H9 (cell line): ENCODE measurements at regions not wholly inside any gene's neighbourhood (a gene's known extent, or its start where the extent isn't known, plus 50 kb on each side); places are given as distances from the start of the nearest gene placed in this dataset.

Source experiments
- DNase-seq: peaks from one replicate; pipeline ENCODE4 v3.0.0-alpha.2; 2017
- H2AFZ ChIP-seq: one replicate; pipeline ENCODE4 v1.6.1; 2013; ENCODE audit warnings: mild to moderate bottlenecking, low read length, control low read depth, moderate library complexity
- H2AK5ac ChIP-seq: 2 replicates; pipeline ENCODE4 v1.6.1; 2013; ENCODE audit warnings: low read length, control low read depth, mixed read lengths; ENCODE audit not compliant: insufficient read length
- H2BK120ac ChIP-seq: one replicate; pipeline ENCODE4 v1.6.1; 2013; ENCODE audit warnings: low read depth, mild to moderate bottlenecking, low read length, control low read depth, inconsistent platforms; ENCODE audit not compliant: poor library complexity, severe bottlenecking
- H2BK12ac ChIP-seq: 2 replicates; pipeline ENCODE4 v1.6.1; 2013; ENCODE audit warnings: low read length, control low read depth, mixed read lengths, low read depth; ENCODE audit not compliant: insufficient read length
- H2BK15ac ChIP-seq: 2 replicates; pipeline ENCODE4 v1.6.1; 2013; ENCODE audit warnings: low read depth, low read length, control low read depth
- H2BK20ac ChIP-seq: one replicate; pipeline ENCODE4 v1.6.1; 2013; ENCODE audit warnings: low read depth, mild to moderate bottlenecking, low read length, control low read depth, inconsistent platforms; ENCODE audit not compliant: poor library complexity, severe bottlenecking
- H2BK5ac ChIP-seq: 2 replicates; pipeline ENCODE4 v1.6.1; 2013; ENCODE audit warnings: low read length, control low read depth, mixed read lengths; ENCODE audit not compliant: insufficient read length
- H3K14ac ChIP-seq: 2 replicates; pipeline ENCODE4 v1.6.1; 2013; ENCODE audit warnings: low read length, control low read depth; ENCODE audit not compliant: insufficient read depth
- H3K18ac ChIP-seq: 2 replicates; pipeline ENCODE4 v1.6.1; 2013; ENCODE audit warnings: low read depth, mild to moderate bottlenecking, mixed read lengths, low read length, control low read depth; ENCODE audit not compliant: insufficient read length
- H3K23ac ChIP-seq: 2 replicates; pipeline ENCODE4 v1.6.1; 2013; ENCODE audit warnings: low read length, control low read depth, mixed read lengths, low read depth; ENCODE audit not compliant: insufficient read length
- H3K23me2 ChIP-seq: 2 replicates; pipeline ENCODE4 v1.6.1; 2013; ENCODE audit warnings: low read depth, mild to moderate bottlenecking, mixed read lengths, low read length, control low read depth; ENCODE audit not compliant: insufficient read length, poor library complexity, severe bottlenecking
- H3K27ac ChIP-seq: 2 replicates; pipeline ENCODE4 v1.5.1; 2013; ENCODE audit warnings: low read length, control low read depth, mixed read lengths, low read depth; ENCODE audit not compliant: insufficient read length
- H3K27me3 ChIP-seq: 2 replicates; pipeline ENCODE4 v1.6.1; 2013; ENCODE audit warnings: low read length, control low read depth, inconsistent platforms; ENCODE audit not compliant: insufficient read depth
- H3K4ac ChIP-seq: 2 replicates; pipeline ENCODE4 v1.6.1; 2013; ENCODE audit warnings: low read depth, mild to moderate bottlenecking, control low read depth, inconsistent platforms, low read length, moderate library complexity
- H3K4me1 ChIP-seq: 2 replicates; pipeline ENCODE4 v1.6.1; 2013; ENCODE audit warnings: low read length, control low read depth, inconsistent platforms; ENCODE audit not compliant: insufficient read depth
- H3K4me2 ChIP-seq: 2 replicates; pipeline ENCODE4 v1.6.1; 2013; ENCODE audit warnings: low read length, control low read depth, mixed read lengths; ENCODE audit not compliant: insufficient read length, insufficient read depth
- H3K56ac ChIP-seq: 2 replicates; pipeline ENCODE4 v1.6.1; 2013; ENCODE audit warnings: low read depth, mild to moderate bottlenecking, mixed read lengths, low read length, control low read depth; ENCODE audit not compliant: insufficient read length
- H3K79me1 ChIP-seq: 2 replicates; pipeline ENCODE4 v1.6.1; 2013; ENCODE audit warnings: low read depth, mild to moderate bottlenecking, moderate library complexity, low read length, control low read depth, inconsistent platforms; ENCODE audit not compliant: insufficient read depth, poor library complexity, severe bottlenecking
- H3K79me2 ChIP-seq: 2 replicates; pipeline ENCODE4 v1.6.1; 2013; ENCODE audit warnings: low read length, control low read depth, inconsistent platforms; ENCODE audit not compliant: insufficient read depth
- H3K9ac ChIP-seq: 2 replicates; pipeline ENCODE4 v1.6.1; 2013; ENCODE audit warnings: low read length, control low read depth, mixed read lengths; ENCODE audit not compliant: insufficient read length; ENCODE audit errors: extremely low read depth
- H3K9me3 ChIP-seq: one replicate; pipeline ENCODE4 v1.6.1; 2013; ENCODE audit warnings: low read depth, low read length, inconsistent platforms; ENCODE audit not compliant: control insufficient read depth
- H3T11ph ChIP-seq: one replicate; pipeline ENCODE4 v1.6.1; 2013; ENCODE audit warnings: mild to moderate bottlenecking, low read length, control low read depth, inconsistent platforms
- H4K20me1 ChIP-seq: one replicate; pipeline ENCODE4 v1.6.1; 2013; ENCODE audit not compliant: control insufficient read depth, insufficient read length, insufficient read depth
- H4K5ac ChIP-seq: 2 replicates; pipeline ENCODE4 v1.6.1; 2013; ENCODE audit warnings: low read depth, mild to moderate bottlenecking, mixed read lengths, low read length, control low read depth; ENCODE audit not compliant: insufficient read length
- H4K8ac ChIP-seq: replicated peaks from 2 replicates; pipeline ENCODE4 v1.6.1; 2013; ENCODE audit warnings: low read length, control low read depth, mixed read lengths, low read depth; ENCODE audit not compliant: insufficient read length
- H4K91ac ChIP-seq: 2 replicates; pipeline ENCODE4 v1.6.1; 2013; ENCODE audit warnings: low read depth, mild to moderate bottlenecking, moderate library complexity, mixed read lengths, low read length, control low read depth; ENCODE audit not compliant: insufficient read length
- H3K27ac Mint-ChIP-seq, 3 experiments: 2 replicates in 2 of 3; 3 replicates in 1 of 3; pipeline ENCODE4 v1.8.0; 2020 to 2021; ENCODE audit warnings: mixed read lengths in 3 of 3, mild to moderate bottlenecking in 1 of 3, moderate library complexity in 1 of 3
- H3K27me3 Mint-ChIP-seq: 2 replicates; pipeline ENCODE4 v1.8.0; 2021; ENCODE audit warnings: low read depth, mild to moderate bottlenecking, moderate library complexity, mixed read lengths
- H3K36me3 Mint-ChIP-seq, 3 experiments: 2 replicates in 2 of 3; 3 replicates in 1 of 3; pipeline ENCODE4 v1.8.0; 2020 to 2021; ENCODE audit warnings: low read depth in 3 of 3, mixed read lengths in 3 of 3; ENCODE audit not compliant: insufficient read depth in 1 of 3
- H3K4me1 Mint-ChIP-seq, 2 experiments: 2 replicates each; pipeline ENCODE4 v1.8.0; 2020; ENCODE audit warnings: mixed read lengths in 2 of 2
- H3K4me3 Mint-ChIP-seq, 2 experiments: 2 replicates in 1 of 2; 3 replicates in 1 of 2; pipeline ENCODE4 v1.8.0; 2020 to 2021; ENCODE audit warnings: mild to moderate bottlenecking in 2 of 2, mixed read lengths in 2 of 2, moderate library complexity in 1 of 2
- H3K9me3 Mint-ChIP-seq, 2 experiments: 2 replicates in 1 of 2; 3 replicates in 1 of 2; pipeline ENCODE4 v1.8.0; 2020; ENCODE audit warnings: mild to moderate bottlenecking in 2 of 2, mixed read lengths in 2 of 2, moderate library complexity in 1 of 2
- WGBS: extraction: QIAGEN DNeasy Blood & Tissue Kit; methylation state at CpG from one replicate; pipeline ENCODE4 v1.1.7; 2013; ENCODE audit warnings: missing lambda C conversion rate, low lambda C conversion rate, mixed read lengths; ENCODE audit not compliant: insufficient read length; ENCODE audit errors: extremely low coverage; 5-methylcytosine and 5-hydroxymethylcytosine counted together
- TF ChIP-seq, protein P1 (sequence below): fragments of 200-600 bp; sonication (generic); conservative IDR thresholded peaks from 3 replicates; pipeline ENCODE4 v1.8.0; 2021; ENCODE audit warnings: antibody characterized with exemption, mild to moderate bottlenecking

- no peak overlapping the region for H3K4me3 Mint-ChIP-seq
- Histone ChIP-seq H3K4ac (no peak overlapping the region), H2AK5ac (no peak overlapping the region), H4K91ac (no peak overlapping the region), H2AFZ (no peak overlapping the region), H3K23me2 (no peaks in the 10 kb centered on the region), H2BK12ac (no peak overlapping the region), H3K79me2 (no peaks in the 10 kb centered on the region), H4K8ac (no peak overlapping the region), H4K20me1 (no peaks in the 10 kb centered on the region), H2BK120ac (no peak overlapping the region), H3K14ac (no peak overlapping the region), H3K23ac (no peak overlapping the region), H2BK15ac (no peak overlapping the region), H3K79me1 (no peaks in the 10 kb centered on the region), H3K56ac (no peak overlapping the region), H3K4me1 (no peaks in the 10 kb centered on the region), H3K9me3 (peaks cover 6% of the 10 kb centered on the region), H3T11ph (no peak overlapping the region), H3K4me2 (no peak overlapping the region), H2BK5ac (no peak overlapping the region), H4K5ac (no peak overlapping the region), H3K18ac (no peak overlapping the region), H3K27ac (no peak overlapping the region), H2BK20ac (no peak overlapping the region), H3K27me3 (no peaks in the 10 kb centered on the region), H3K9ac (no peak overlapping the region)
- H3K9me3 Mint-ChIP-seq, result peaks cover 16 to 20% of the 10 kb centered on the region in 2 experiments
- no peaks in the 10 kb centered on the region for H3K27me3 Mint-ChIP-seq
- no peak overlapping the region for H3K27ac Mint-ChIP-seq
- no CpG with 5 or more reads among the region's 1 CpG for WGBS
- H3K4me1 Mint-ChIP-seq, result no peaks in the 10 kb centered on the region
- TF ChIP-seq, protein P1, sequence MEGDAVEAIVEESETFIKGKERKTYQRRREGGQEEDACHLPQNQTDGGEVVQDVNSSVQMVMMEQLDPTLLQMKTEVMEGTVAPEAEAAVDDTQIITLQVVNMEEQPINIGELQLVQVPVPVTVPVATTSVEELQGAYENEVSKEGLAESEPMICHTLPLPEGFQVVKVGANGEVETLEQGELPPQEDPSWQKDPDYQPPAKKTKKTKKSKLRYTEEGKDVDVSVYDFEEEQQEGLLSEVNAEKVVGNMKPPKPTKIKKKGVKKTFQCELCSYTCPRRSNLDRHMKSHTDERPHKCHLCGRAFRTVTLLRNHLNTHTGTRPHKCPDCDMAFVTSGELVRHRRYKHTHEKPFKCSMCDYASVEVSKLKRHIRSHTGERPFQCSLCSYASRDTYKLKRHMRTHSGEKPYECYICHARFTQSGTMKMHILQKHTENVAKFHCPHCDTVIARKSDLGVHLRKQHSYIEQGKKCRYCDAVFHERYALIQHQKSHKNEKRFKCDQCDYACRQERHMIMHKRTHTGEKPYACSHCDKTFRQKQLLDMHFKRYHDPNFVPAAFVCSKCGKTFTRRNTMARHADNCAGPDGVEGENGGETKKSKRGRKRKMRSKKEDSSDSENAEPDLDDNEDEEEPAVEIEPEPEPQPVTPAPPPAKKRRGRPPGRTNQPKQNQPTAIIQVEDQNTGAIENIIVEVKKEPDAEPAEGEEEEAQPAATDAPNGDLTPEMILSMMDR, result no peak
- H3K36me3 Mint-ChIP-seq, result peaks cover 0 to 16% (median 1%) of the 10 kb centered on the region in 3 experiments; a peak in 2 of 7 replicates
- no peak for DNase-seq
Measured at GRCh38 chr2:128930101-128930500, 611.4 kb upstream of the HS6ST1 start.
